WTC11 (cell line): ENCODE measurements at regions not wholly inside any gene's neighbourhood (a gene's known extent, or its start where the extent isn't known, plus 50 kb on each side); places are given as distances from the start of the nearest gene placed in this dataset.

Source experiments
- ATAC-seq: fragments of 200-7000 bp; cut with Tn5 transposase; 2 replicates; pipeline ENCODE4 v1.10.0; 2021; ENCODE audit warnings: mild to moderate bottlenecking, moderate library complexity
- CTCF ChIA-PET: fragments of 300-600 bp; sonication (Branson Sonifier 250); formaldehyde crosslinking; loops from one replicate; lab custom pipeline; 2021; ENCODE audit warnings: antibody characterized with exemption; lab: Charles Lee
- POLR2A ChIA-PET: fragments of 350-600 bp; sonication (Branson Sonifier 250); formaldehyde crosslinking; loops from one replicate; lab custom pipeline; 2021; ENCODE audit warnings: antibody characterized with exemption; lab: Charles Lee
- DNase-seq: peaks from one replicate; pipeline ENCODE4 v3.0.0; 2021; ENCODE audit warnings: low spot score
- H3K27ac Mint-ChIP-seq: 2 replicates; pipeline ENCODE4 v1.8.0; 2021; ENCODE audit warnings: mixed read lengths
- H3K27me3 Mint-ChIP-seq: 2 replicates; pipeline ENCODE4 v1.8.0; 2021; ENCODE audit warnings: low read depth, mild to moderate bottlenecking, moderate library complexity, mixed read lengths
- H3K36me3 Mint-ChIP-seq: 2 replicates; pipeline ENCODE4 v1.8.0; 2021; ENCODE audit warnings: mixed read lengths
- H3K4me1 Mint-ChIP-seq: 2 replicates; pipeline ENCODE4 v1.8.0; 2022; ENCODE audit warnings: mixed read lengths
- H3K4me3 Mint-ChIP-seq: 2 replicates; pipeline ENCODE4 v1.8.0; 2021; ENCODE audit warnings: mild to moderate bottlenecking, moderate library complexity, mixed read lengths
- H3K9me3 Mint-ChIP-seq: 2 replicates; pipeline ENCODE4 v1.8.0; 2021; ENCODE audit warnings: mixed read lengths
- AFF4 ChIP-seq: sonication (generic); formaldehyde crosslinking; IDR thresholded peaks from 2 replicates; pipeline ENCODE4 v1.8.1; 2023; ENCODE audit warnings: mild to moderate bottlenecking, missing genetic modification reagents, borderline replicate concordance
- AR ChIP-seq: fragments of 250-450 bp; sonication (Bioruptor Pico); IDR thresholded peaks from 2 replicates; pipeline ENCODE4 v1.9.0; 2021; ENCODE audit warnings: mild to moderate bottlenecking
- E2F1 ChIP-seq: sonication (generic); formaldehyde crosslinking; IDR thresholded peaks from 2 replicates; pipeline ENCODE4 v1.8.0; 2022; ENCODE audit warnings: mild to moderate bottlenecking, missing genetic modification reagents
- E2F4 ChIP-seq: sonication (generic); formaldehyde crosslinking; IDR thresholded peaks from 2 replicates; pipeline ENCODE4 v1.8.1; 2022; ENCODE audit warnings: low read depth, mild to moderate bottlenecking, moderate library complexity, missing genetic modification reagents, borderline replicate concordance
- EMX1 ChIP-seq: fragments of 250-450 bp; sonication (Bioruptor Pico); IDR thresholded peaks from 2 replicates; pipeline ENCODE4 v1.8.0; 2021; ENCODE audit warnings: mild to moderate bottlenecking
- GRHL2 ChIP-seq: fragments of 250-450 bp; sonication (Bioruptor Pico); IDR thresholded peaks from 2 replicates; pipeline ENCODE4 v1.8.0; 2022; ENCODE audit warnings: mild to moderate bottlenecking, moderate library complexity; ENCODE audit not compliant: insufficient replicate concordance, severe bottlenecking
- MAX ChIP-seq: sonication (generic); formaldehyde crosslinking; IDR thresholded peaks from 2 replicates; pipeline ENCODE4 v1.8.0; 2022; ENCODE audit warnings: mild to moderate bottlenecking, missing genetic modification reagents
- MYBL2 ChIP-seq: sonication (generic); formaldehyde crosslinking; IDR thresholded peaks from 2 replicates; pipeline ENCODE4 v1.8.1; 2023; ENCODE audit warnings: mild to moderate bottlenecking, moderate library complexity, missing genetic modification reagents
- NFE2L1 ChIP-seq: sonication (generic); formaldehyde crosslinking; IDR thresholded peaks from 2 replicates; pipeline ENCODE4 v1.8.1; 2023; ENCODE audit warnings: missing genetic modification reagents
- OVOL2 ChIP-seq: fragments of 250-450 bp; sonication (Bioruptor Pico); IDR thresholded peaks from 2 replicates; pipeline ENCODE4 v1.9.0; 2021; ENCODE audit warnings: mild to moderate bottlenecking, borderline replicate concordance
- SOX15 ChIP-seq: fragments of 250-450 bp; sonication (Bioruptor Pico); IDR thresholded peaks from 2 replicates; pipeline ENCODE4 v1.9.0; 2021; ENCODE audit warnings: mild to moderate bottlenecking
- STAT6 ChIP-seq: sonication (generic); formaldehyde crosslinking; conservative IDR thresholded peaks from 2 replicates; pipeline ENCODE4 v1.8.1; 2023; ENCODE audit warnings: mild to moderate bottlenecking, low read depth, missing genetic modification reagents, moderate library complexity
- ZBTB43 ChIP-seq: sonication (generic); formaldehyde crosslinking; IDR thresholded peaks from 2 replicates; pipeline ENCODE4 v1.8.1; 2023; ENCODE audit warnings: mild to moderate bottlenecking, missing genetic modification reagents
- ZNF423 ChIP-seq: fragments of 250-450 bp; sonication (Bioruptor Pico); IDR thresholded peaks from 2 replicates; pipeline ENCODE4 v2.1.2; 2022; ENCODE audit warnings: mild to moderate bottlenecking, moderate library complexity
- ZNF425 ChIP-seq: fragments of 250-450 bp; sonication (Bioruptor Pico); conservative IDR thresholded peaks from 2 replicates; pipeline ENCODE4 v1.9.0; 2021; ENCODE audit warnings: mild to moderate bottlenecking
- ZSCAN18 ChIP-seq: fragments of 250-450 bp; sonication (Bioruptor Pico); IDR thresholded peaks from 2 replicates; pipeline ENCODE4 v2.1.2; 2022; ENCODE audit warnings: mild to moderate bottlenecking, moderate library complexity

- ATAC-seq: no peak
- no peak overlapping the region for H3K27ac Mint-ChIP-seq
- peaks cover 11% of the 10 kb centered on the region for H3K9me3 Mint-ChIP-seq
- DNase-seq: no peak
- POLR2A ChIA-PET: no interaction called here
- no peak overlapping the region for H3K4me3 Mint-ChIP-seq
- H3K36me3 Mint-ChIP-seq: peaks cover 8% of the 10 kb centered on the region
- CTCF ChIA-PET: no interaction called here
- H3K27me3 Mint-ChIP-seq: no peaks in the 10 kb centered on the region
- peaks cover under 1% of the 10 kb centered on the region; the same call in 1 of the 2 replicates for H3K4me1 Mint-ChIP-seq
- TF ChIP-seq MYBL2 (CRISPR knock-in tag) (no peak), ZNF425 (no peak), AR (no peak), AFF4 (CRISPR knock-in tag) (no peak), GRHL2 (CRISPR knock-in tag) (no peak), ZNF423 (CRISPR knock-in tag) (no peak), OVOL2 (CRISPR knock-in tag) (no peak), STAT6 (no peak), EMX1 (no peak), ZBTB43 (CRISPR knock-in tag) (no peak)
These were observed 1702.3 kb downstream of the STIM2 start for GRCh38 chr4:28562913-28563312.

GRCh38 chr4:28565396-28565795, 1704.8 kb downstream of the STIM2 start:
- no peaks in the 10 kb centered on the region for H3K27me3 Mint-ChIP-seq
- H3K9me3 Mint-ChIP-seq: peaks cover 35% of the 10 kb centered on the region
- ChIA-PET POLR2A (no interaction called here), CTCF (no interaction called here)
- H3K4me1 Mint-ChIP-seq: no peaks in the 10 kb centered on the region
- no peak for TF ChIP-seq ZSCAN18 (CRISPR knock-in tag)
- TF ChIP-seq E2F4 (CRISPR knock-in tag): no peak
- TF ChIP-seq MAX (CRISPR knock-in tag): no peak
- no peak for TF ChIP-seq E2F1 (CRISPR knock-in tag)
- no peak for TF ChIP-seq SOX15 (CRISPR knock-in tag)
- TF ChIP-seq NFE2L1 (CRISPR knock-in tag): no peak
- peaks cover 22% of the 10 kb centered on the region for H3K36me3 Mint-ChIP-seq
- no peak overlapping the region for H3K4me3 Mint-ChIP-seq
- ATAC-seq (no peak), DNase-seq (no peak)
- no peak overlapping the region for H3K27ac Mint-ChIP-seq
